Karpas-422 (cell line): ENCODE measurements at regions not wholly inside any gene's neighbourhood (a gene's known extent, or its start where the extent isn't known, plus 50 kb on each side); places are given as distances from the start of the nearest gene placed in this dataset.

ENCODE experiments used
- DNase-seq: peaks from one replicate; pipeline ENCODE4 v3.0.0-alpha.2; 2015
- H2AFZ ChIP-seq: fragments of 200-600 bp; sonication (generic); 2 replicates; pipeline ENCODE4 v1.6.1; 2014; ENCODE audit warnings: antibody characterized with exemption, low read length, mixed read lengths
- H3K27ac ChIP-seq: fragments of 200-600 bp; sonication (generic); 2 replicates; pipeline ENCODE4 v1.5.1; 2014; ENCODE audit warnings: mild to moderate bottlenecking, low read length, moderate library complexity
- H3K27me3 ChIP-seq: fragments of 200-600 bp; sonication (generic); 2 replicates; pipeline ENCODE4 v1.6.1; 2014; ENCODE audit warnings: low read length, mixed read lengths
- H3K36me3 ChIP-seq: fragments of 200-600 bp; sonication (generic); 2 replicates; pipeline ENCODE4 v1.6.1; 2014; ENCODE audit warnings: low read length, mixed read lengths; ENCODE audit not compliant: insufficient read depth
- H3K4me1 ChIP-seq: fragments of 200-600 bp; sonication (generic); 2 replicates; pipeline ENCODE4 v1.6.1; 2014; ENCODE audit warnings: mild to moderate bottlenecking, low read length, mixed read lengths
- H3K4me2 ChIP-seq: fragments of 200-600 bp; sonication (generic); 2 replicates; pipeline ENCODE4 v1.6.1; 2014; ENCODE audit warnings: low read length, low read depth, mild to moderate bottlenecking; ENCODE audit not compliant: poor library complexity, severe bottlenecking
- H3K4me3 ChIP-seq: fragments of 200-600 bp; sonication (generic); 2 replicates; pipeline ENCODE4 v1.5.1; 2014; ENCODE audit warnings: mild to moderate bottlenecking, antibody characterized with exemption, low read length, mixed read lengths
- H3K79me2 ChIP-seq: fragments of 200-600 bp; sonication (generic); 2 replicates; pipeline ENCODE4 v1.6.1; 2014; ENCODE audit warnings: mild to moderate bottlenecking, low read length, mixed read lengths
- H3K9ac ChIP-seq: fragments of 200-600 bp; sonication (generic); 2 replicates; pipeline ENCODE4 v1.6.0; 2014; ENCODE audit warnings: low read length
- H3K9me2 ChIP-seq: fragments of 200-600 bp; sonication (generic), shearing (Covaris generic); replicated peaks from 2 replicates; pipeline ENCODE4 v1.6.0; 2014; ENCODE audit warnings: mild to moderate bottlenecking, low read length, moderate library complexity; ENCODE audit not compliant: insufficient read depth
- H3K9me3 ChIP-seq: fragments of 300-700, 200-600 bp; sonication (generic); 2 replicates; pipeline ENCODE4 v1.6.1; 2014; ENCODE audit warnings: low read length, mixed read lengths
- H4K20me1 ChIP-seq: fragments of 200-600 bp; sonication (generic); 2 replicates; pipeline ENCODE4 v1.6.1; 2014; ENCODE audit warnings: mild to moderate bottlenecking, antibody characterized with exemption, low read length, low read depth; ENCODE audit not compliant: insufficient read depth

GRCh38 chr12:76688631-76689030 lies 75.3 kb upstream of the ZDHHC17 start:
- Histone ChIP-seq H3K9me2 (no peaks in the 10 kb centered on the region), H2AFZ (no peak overlapping the region)
- peak; percentile 63 for DNase-seq

GRCh38 chr12:76690921-76691700 lies 72.8 kb upstream of the ZDHHC17 start:
- Histone ChIP-seq H3K27ac (no peak overlapping the region), H3K4me1 (no peaks in the 10 kb centered on the region), H3K9ac (no peak overlapping the region), H3K27me3 (no peaks in the 10 kb centered on the region), H3K9me3 (no peaks in the 10 kb centered on the region), H3K4me3 (no peak overlapping the region), H3K9me2 (no peaks in the 10 kb centered on the region), H3K4me2 (no peak overlapping the region), H3K36me3 (no peaks in the 10 kb centered on the region), H3K79me2 (no peaks in the 10 kb centered on the region), H2AFZ (no peak overlapping the region), H4K20me1 (no peaks in the 10 kb centered on the region)
- DNase-seq, result no peak

More at GRCh38 chr12:76688631-76689030, 75.3 kb upstream of the ZDHHC17 start:
- H4K20me1 ChIP-seq, result no peaks in the 10 kb centered on the region
- H3K4me2 ChIP-seq, result no peak overlapping the region
- no peaks in the 10 kb centered on the region for H3K4me1 ChIP-seq
- H3K9ac ChIP-seq, result no peak overlapping the region
- H3K9me3 ChIP-seq, result no peaks in the 10 kb centered on the region
- no peak overlapping the region for H3K4me3 ChIP-seq
- H3K27ac ChIP-seq, result no peak overlapping the region
- no peaks in the 10 kb centered on the region for H3K79me2 ChIP-seq
- H3K27me3 ChIP-seq, result no peaks in the 10 kb centered on the region
- H3K36me3 ChIP-seq, result no peaks in the 10 kb centered on the region

- Histone ChIP-seq H3K27me3 (no peaks in the 10 kb centered on the region), H4K20me1 (no peaks in the 10 kb centered on the region), H2AFZ (no peak overlapping the region), H3K4me2 (no peak overlapping the region), H3K27ac (no peak overlapping the region), H3K79me2 (no peaks in the 10 kb centered on the region), H3K4me1 (no peaks in the 10 kb centered on the region), H3K4me3 (no peak overlapping the region), H3K9me3 (no peaks in the 10 kb centered on the region), H3K9me2 (no peaks in the 10 kb centered on the region), H3K9ac (no peak overlapping the region), H3K36me3 (no peaks in the 10 kb centered on the region)
- no peak for DNase-seq
Measured at GRCh38 chr12:76692846-76693245, 71.1 kb upstream of the ZDHHC17 start.

- no peak overlapping the region for H3K9ac ChIP-seq
Measured at GRCh38 chr12:76694369-76694768, 69.5 kb upstream of the ZDHHC17 start.

GRCh38 chr12:76696186-76696585 lies 67.7 kb upstream of the ZDHHC17 start:
- H3K27me3 ChIP-seq, result no peaks in the 10 kb centered on the region
- no peak overlapping the region for H3K27ac ChIP-seq
- H3K36me3 ChIP-seq, result no peaks in the 10 kb centered on the region
- H3K4me2 ChIP-seq, result no peak overlapping the region
- DNase-seq, result no peak
- no peaks in the 10 kb centered on the region for H3K79me2 ChIP-seq
- no peak overlapping the region for H3K4me3 ChIP-seq
- H3K9ac ChIP-seq, result no peak overlapping the region
- H3K9me3 ChIP-seq, result no peaks in the 10 kb centered on the region
- no peaks in the 10 kb centered on the region for H3K9me2 ChIP-seq
- no peaks in the 10 kb centered on the region for H4K20me1 ChIP-seq
- H2AFZ ChIP-seq, result no peak overlapping the region
- H3K4me1 ChIP-seq, result no peaks in the 10 kb centered on the region

More at GRCh38 chr12:76694369-76694768, 69.5 kb upstream of the ZDHHC17 start:
- no peak overlapping the region for H3K27ac ChIP-seq
- no peaks in the 10 kb centered on the region for H3K4me1 ChIP-seq
- H3K9me3 ChIP-seq, result no peaks in the 10 kb centered on the region
- no peaks in the 10 kb centered on the region for H4K20me1 ChIP-seq
- no peak overlapping the region for H2AFZ ChIP-seq
- H3K36me3 ChIP-seq, result no peaks in the 10 kb centered on the region
- no peaks in the 10 kb centered on the region for H3K27me3 ChIP-seq
- no peak overlapping the region for H3K4me3 ChIP-seq
- no peaks in the 10 kb centered on the region for H3K79me2 ChIP-seq
- no peaks in the 10 kb centered on the region for H3K9me2 ChIP-seq
- no peak for DNase-seq
- no peak overlapping the region for H3K4me2 ChIP-seq

- H3K79me2 ChIP-seq, result no peaks in the 10 kb centered on the region
- H3K4me3 ChIP-seq, result no peak overlapping the region
- no peaks in the 10 kb centered on the region for H3K9me3 ChIP-seq
- no peaks in the 10 kb centered on the region for H4K20me1 ChIP-seq
- no peaks in the 10 kb centered on the region for H3K36me3 ChIP-seq
- no peak overlapping the region for H3K27ac ChIP-seq
- no peak overlapping the region for H3K4me2 ChIP-seq
- no peak overlapping the region for H2AFZ ChIP-seq
- no peak overlapping the region for H3K9ac ChIP-seq
- no peaks in the 10 kb centered on the region for H3K27me3 ChIP-seq
- H3K4me1 ChIP-seq, result no peaks in the 10 kb centered on the region
- DNase-seq, result no peak
- H3K9me2 ChIP-seq, result no peaks in the 10 kb centered on the region
Measured at GRCh38 chr12:76697849-76698248, 66.1 kb upstream of the ZDHHC17 start.

GRCh38 chr12:76698316-76698715 lies 65.6 kb upstream of the ZDHHC17 start:
- Histone ChIP-seq H3K9ac (no peak overlapping the region), H3K79me2 (no peaks in the 10 kb centered on the region), H3K4me3 (no peak overlapping the region), H3K36me3 (no peaks in the 10 kb centered on the region), H4K20me1 (no peaks in the 10 kb centered on the region), H3K4me1 (no peaks in the 10 kb centered on the region), H2AFZ (no peak overlapping the region), H3K9me2 (no peaks in the 10 kb centered on the region), H3K27me3 (no peaks in the 10 kb centered on the region), H3K27ac (no peak overlapping the region), H3K9me3 (no peaks in the 10 kb centered on the region), H3K4me2 (no peak overlapping the region)
- no peak for DNase-seq

GRCh38 chr12:76698966-76699365 lies 64.9 kb upstream of the ZDHHC17 start:
- no peaks in the 10 kb centered on the region for H3K9me2 ChIP-seq
- no peaks in the 10 kb centered on the region for H3K9me3 ChIP-seq
- no peaks in the 10 kb centered on the region for H4K20me1 ChIP-seq
- H3K4me1 ChIP-seq, result peaks cover 4% of the 10 kb centered on the region
- H3K9ac ChIP-seq, result no peak overlapping the region
- H3K27me3 ChIP-seq, result no peaks in the 10 kb centered on the region
- no peak overlapping the region for H2AFZ ChIP-seq
- no peak for DNase-seq
- no peaks in the 10 kb centered on the region for H3K36me3 ChIP-seq
- no peaks in the 10 kb centered on the region for H3K79me2 ChIP-seq
- H3K27ac ChIP-seq, result no peak overlapping the region
- H3K4me2 ChIP-seq, result no peak overlapping the region
- H3K4me3 ChIP-seq, result no peak overlapping the region
